GM21717 (cell line): ENCODE measurements at regions not wholly inside any gene's neighbourhood (a gene's known extent, or its start where the extent isn't known, plus 50 kb on each side); places are given as distances from the start of the nearest gene placed in this dataset.
"Not testable (repeated sequence)": the region's sequence is repeated elsewhere in the genome, so short reads cannot be mapped to it uniquely, and the experiment has no call there.

Source experiments
- ATAC-seq: cut with Tn5 transposase; IDR thresholded peaks from one replicate; pipeline ENCODE4 v1.9.1; 2021; ENCODE audit warnings: mild to moderate bottlenecking, moderate library complexity; ENCODE audit not compliant: unreplicated experiment

DNA sequence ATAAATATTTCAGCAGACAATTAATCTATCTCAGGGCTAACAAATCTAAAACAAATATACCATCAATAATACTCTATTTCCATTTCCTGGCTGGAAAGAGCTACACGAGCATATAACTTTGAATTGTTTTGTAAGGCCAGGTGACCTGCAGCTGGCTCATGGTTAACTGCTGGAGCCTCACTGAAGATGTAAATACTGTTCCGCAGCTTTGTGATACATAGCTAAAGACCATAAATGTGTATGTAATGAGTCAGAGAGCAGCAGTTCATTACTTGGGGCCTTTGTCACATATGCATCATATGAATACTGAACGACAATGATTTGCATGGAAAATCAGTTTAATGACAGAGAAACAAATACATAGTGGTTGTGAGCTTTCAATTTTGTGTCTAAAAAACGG is 109.4 kb upstream of the CCN2 start:
- ATAC-seq, result no peak

DNA sequence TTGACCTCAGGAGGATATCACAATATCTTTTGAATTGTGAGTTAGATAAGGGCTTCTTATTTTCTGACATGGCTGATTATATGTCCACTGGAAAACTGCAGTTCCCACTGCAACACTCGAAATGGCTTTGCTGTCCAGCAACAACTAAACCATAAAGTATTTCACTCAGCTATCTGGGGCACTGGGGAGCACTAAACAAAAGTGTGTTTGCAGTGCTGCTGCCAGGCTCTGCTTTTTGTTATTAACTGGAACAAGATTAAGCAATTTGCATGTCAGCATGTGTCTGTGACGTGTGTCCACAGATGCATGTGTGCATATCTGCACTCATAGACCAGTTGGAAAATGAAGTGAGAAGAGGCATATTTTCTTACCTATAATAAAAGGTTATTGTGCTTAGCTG is 107.8 kb upstream of the CCN2 start:
- ATAC-seq, result no peak

- no peak for ATAC-seq
Observed at GRCh38 chr6:132054525-132054924, 103.4 kb upstream of the CCN2 start.

DNA sequence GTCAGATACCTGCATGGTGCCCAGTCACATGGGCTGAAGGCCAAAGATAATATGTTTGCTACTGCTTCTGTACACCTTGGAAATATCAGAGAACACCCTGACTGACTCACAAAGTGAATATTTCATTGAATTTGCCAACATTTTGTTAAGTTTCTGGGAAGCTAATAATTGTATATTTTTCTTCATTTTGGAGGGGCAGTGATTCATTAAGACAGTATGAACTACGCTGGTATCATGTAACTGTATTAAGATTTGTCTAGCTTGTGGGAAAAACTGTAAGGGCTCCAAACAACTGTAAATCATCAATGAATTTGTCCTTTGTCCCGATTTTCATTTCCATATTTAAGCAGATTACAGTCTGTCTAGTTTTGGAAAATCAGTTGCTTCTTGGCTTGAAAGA is 102.3 kb upstream of the CCN2 start:
- ATAC-seq, result no peak

DNA sequence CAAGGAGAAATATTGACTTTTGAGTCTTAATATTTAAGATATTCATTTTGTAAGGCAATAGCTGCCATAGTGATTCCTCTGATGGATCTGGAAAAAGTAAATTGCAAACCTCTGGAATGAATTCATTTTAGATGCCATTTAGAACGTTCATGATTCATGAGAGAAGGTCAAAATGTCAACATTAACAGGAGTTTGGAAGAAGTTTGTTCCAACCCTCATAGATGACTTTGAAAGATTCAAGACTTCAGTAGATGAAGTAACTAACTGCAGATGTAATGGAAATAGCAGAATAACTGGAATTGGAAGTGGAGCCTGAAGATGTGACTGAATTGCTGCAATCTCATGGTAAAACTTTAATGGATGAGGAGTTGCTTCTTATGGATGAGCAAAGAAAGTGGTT is 100.9 kb upstream of the CCN2 start:
- no peak for ATAC-seq

GRCh38 chr6:132045877-132046276 is 94.7 kb upstream of the CCN2 start:
- no peak for ATAC-seq

- no peak for ATAC-seq
Observed at GRCh38 chr6:132043148-132043547, 92.0 kb upstream of the CCN2 start.

- ATAC-seq, result no peak
Observed at GRCh38 chr6:132041706-132042105, 90.5 kb upstream of the CCN2 start.

GRCh38 chr6:132028029-132028428 is 76.9 kb upstream of the CCN2 start:
- no peak for ATAC-seq

- no peak for ATAC-seq
Observed at GRCh38 chr6:132025468-132025867, 74.3 kb upstream of the CCN2 start.

- ATAC-seq, result no peak
Observed at GRCh38 chr6:132023490-132023889, 72.3 kb upstream of the CCN2 start.

DNA sequence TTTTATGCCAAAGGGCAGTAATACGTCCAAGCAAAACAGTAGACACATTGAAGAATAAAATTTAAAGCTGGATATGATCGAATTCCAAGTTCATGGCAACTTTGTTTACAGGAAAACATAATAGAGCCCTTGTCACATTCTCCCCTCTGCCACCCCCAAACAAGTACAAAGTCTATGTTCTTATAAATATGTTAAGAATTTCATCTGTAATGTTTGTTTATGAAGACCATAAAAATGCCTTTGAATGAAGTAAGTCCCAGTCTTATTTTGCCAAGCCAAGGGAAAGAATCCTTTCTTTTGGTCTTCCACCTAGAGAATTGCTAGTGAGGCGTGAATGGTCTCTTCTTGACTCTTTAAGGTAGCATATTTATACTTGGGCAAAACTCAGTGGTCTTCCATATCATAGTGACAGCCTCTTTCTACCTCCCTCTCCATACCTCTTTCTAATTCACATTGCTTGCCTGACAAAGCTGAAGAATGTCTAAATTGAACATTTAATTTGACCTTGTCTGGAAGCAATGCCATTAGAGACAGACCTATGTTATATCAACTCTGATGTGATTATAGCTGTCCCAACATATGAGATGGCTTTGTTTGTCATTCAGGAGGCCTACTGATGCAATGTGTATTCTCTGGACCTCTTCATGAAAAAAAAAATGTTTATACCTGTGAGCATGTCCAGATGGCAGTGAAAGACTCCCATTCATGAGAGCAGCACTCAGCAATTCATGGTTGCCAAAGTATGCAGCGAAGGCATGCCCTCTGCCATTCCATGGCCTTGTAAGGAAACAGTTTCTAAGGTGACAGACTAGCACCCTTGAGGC is 70.6 kb upstream of the CCN2 start:
- no peak for ATAC-seq

DNA sequence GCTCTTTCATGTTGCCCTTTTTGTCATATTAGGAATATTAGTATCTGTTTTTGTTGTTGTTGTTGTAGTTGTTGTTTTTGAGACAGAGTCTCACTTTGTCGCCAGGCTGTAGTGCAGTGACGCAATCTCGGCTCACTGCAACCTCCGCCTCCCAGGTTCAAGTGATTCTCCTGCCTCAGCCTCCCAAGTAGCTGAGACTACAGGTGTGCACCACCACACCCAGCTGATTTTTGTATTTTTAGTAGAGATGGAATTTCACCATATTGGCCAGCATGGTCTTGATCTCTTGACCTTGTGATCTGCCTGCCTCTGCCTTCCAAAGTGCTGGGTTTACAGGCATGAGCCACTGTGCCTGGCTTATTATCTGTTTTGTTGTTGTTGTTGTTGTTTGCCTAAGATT is 69.7 kb upstream of the CCN2 start:
- ATAC-seq, result not testable (repeated sequence)

- ATAC-seq, result no peak
Observed at GRCh38 chr6:132020138-132020581, 69.0 kb upstream of the CCN2 start.

- no peak for ATAC-seq
Observed at GRCh38 chr6:132019586-132019985, 68.4 kb upstream of the CCN2 start.

- ATAC-seq, result no peak
Observed at GRCh38 chr6:132017942-132018341, 66.8 kb upstream of the CCN2 start.

DNA sequence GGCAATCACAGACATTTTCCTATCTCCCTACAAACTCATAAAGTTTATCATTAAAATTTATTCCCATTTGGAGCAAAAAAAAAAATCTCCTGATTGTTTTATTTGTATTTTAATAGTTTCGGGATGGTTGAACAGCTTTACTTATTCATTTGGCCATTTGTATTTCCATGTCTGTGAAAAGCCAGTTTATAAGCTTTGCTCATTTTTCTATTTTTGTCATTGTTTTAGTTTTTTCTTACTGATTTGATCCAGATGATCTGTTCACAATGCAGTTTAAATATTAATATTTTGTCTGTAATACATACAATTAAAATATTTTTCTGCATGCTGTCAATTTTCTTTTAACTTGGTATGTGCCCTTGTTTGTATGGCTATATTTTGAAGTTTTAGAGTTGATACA is 65.2 kb upstream of the CCN2 start:
- no peak for ATAC-seq

DNA sequence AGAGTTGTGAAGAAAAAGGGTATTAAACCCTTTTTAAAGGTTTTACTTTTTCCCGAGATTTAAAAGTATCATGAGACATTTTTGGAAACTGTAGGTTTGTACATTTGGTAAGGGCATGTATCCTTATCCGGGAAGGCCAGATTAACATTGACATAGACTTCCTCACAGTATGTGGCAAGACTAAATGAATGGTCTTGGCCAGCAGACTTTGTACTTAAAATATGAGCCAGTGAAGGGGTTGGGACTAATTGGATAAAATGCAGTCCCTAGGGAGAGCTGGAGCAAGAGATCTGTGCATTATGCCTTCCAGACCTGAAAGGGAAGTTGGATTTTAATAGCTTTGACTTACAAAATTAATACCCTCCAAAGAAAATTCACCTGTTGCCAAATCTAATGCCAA is 60.4 kb upstream of the CCN2 start:
- no peak for ATAC-seq

- ATAC-seq, result no peak
Observed at GRCh38 chr6:132009175-132009574, 58.0 kb upstream of the CCN2 start.

DNA sequence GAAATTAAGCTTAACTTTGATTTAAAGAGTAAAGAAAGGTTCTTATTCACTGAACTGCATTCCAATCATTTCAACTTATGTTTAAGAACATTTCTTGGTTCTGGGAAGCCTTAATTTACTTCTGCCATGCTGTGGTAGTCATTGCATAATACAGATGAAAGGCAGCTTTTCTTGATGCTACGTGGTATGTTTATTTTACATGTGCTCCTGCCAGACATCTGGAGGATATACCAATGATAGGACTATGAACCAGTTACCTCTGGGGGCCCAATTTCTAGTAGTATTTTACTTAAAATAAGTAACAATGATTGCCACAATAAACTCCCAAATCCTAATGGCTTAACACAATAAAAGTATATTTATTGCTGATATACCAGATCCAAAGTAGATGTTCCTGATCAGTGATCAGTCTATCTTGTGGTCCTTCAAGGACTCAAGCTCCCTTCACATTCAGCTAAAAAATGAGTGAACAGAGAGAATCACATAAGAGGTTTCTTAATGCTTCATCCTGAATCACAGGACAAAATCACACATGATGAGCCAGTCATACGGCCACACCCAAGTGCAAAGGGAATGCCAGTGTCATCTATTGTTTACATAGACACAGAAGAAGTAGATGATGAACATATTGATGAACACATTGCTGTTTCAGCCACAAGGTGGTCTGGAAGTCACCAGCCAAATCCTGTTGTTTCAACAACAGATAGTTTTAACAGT is 56.5 kb upstream of the CCN2 start:
- no peak for ATAC-seq

DNA sequence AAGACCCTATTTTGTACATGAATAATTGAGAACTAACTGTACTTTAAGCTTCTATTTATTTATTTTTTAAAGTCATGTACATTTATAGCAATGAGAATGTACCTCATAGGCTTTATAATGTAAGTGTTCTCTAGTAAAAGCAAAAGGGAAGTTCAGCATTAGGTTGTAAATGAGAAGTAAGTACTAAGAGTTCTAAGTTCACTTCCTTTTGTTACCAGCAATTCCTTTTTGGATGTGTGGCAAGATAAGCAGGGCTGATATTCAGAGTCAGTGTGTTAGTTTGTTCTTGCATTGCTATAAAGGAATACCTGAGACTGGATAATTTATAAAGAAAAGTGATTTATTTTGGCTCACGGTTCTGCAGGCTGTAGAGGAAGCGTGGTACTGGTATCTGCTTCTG is 54.0 kb upstream of the CCN2 start:
- ATAC-seq, result no peak

DNA sequence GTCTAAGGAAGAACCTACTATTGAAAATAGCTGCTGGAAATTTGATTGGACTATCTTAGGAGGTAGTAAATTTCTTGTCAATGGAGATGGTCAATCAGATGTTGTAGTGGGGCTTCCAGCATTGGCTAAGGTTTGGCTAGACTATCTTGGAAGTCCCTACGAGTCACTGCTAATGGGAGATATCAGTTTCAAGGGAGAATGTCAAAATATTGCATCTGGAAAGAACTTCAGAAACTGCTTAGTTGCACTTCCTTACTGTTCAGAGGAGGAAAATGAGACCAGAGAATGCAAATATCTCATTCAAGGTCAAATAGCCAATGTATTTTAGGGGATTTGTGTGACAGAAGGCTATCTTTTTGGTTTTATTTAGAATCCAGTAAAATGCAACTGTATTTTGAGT is 53.5 kb upstream of the CCN2 start:
- ATAC-seq, result no peak
